ENCODE measurements at regions not wholly inside any gene's neighbourhood (a gene's known extent, or its start where the extent isn't known, plus 50 kb on each side); places are given as distances from the start of the nearest gene placed in this dataset.

DNA sequence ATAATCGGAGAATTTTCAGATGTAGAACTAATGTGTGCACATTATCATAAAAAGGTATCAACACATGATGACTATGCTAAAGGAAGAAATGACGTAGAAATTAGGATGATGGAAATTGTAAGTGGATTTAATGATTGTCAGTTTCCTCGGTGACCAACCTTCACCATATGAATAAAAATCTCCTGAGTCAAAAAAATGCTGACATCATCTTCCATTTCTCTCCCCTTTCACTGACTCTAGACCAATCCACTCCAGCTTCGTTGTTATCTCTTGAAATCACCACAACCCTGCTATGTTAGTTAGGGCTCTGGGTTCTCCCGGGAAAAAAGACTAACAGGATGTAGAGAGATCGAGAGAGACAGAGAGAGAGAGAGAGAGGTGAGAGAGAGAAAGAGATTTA, 204.8 kb upstream of the KYNU start:
- TF ChIP-seq, protein P1, sequence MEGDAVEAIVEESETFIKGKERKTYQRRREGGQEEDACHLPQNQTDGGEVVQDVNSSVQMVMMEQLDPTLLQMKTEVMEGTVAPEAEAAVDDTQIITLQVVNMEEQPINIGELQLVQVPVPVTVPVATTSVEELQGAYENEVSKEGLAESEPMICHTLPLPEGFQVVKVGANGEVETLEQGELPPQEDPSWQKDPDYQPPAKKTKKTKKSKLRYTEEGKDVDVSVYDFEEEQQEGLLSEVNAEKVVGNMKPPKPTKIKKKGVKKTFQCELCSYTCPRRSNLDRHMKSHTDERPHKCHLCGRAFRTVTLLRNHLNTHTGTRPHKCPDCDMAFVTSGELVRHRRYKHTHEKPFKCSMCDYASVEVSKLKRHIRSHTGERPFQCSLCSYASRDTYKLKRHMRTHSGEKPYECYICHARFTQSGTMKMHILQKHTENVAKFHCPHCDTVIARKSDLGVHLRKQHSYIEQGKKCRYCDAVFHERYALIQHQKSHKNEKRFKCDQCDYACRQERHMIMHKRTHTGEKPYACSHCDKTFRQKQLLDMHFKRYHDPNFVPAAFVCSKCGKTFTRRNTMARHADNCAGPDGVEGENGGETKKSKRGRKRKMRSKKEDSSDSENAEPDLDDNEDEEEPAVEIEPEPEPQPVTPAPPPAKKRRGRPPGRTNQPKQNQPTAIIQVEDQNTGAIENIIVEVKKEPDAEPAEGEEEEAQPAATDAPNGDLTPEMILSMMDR (IDR thresholded peaks at IDR 0.05; ENCODE audit: low read depth, low read length) = no peak
- DNase-seq (ENCODE audit: low read depth in 2 of 2) = no peak
- H3K4me3 ChIP-seq (replicated peaks in 1 of 2; ENCODE audit: low read depth in 2 of 2, low read length in 2 of 2) = no peak overlapping the region

DNA sequence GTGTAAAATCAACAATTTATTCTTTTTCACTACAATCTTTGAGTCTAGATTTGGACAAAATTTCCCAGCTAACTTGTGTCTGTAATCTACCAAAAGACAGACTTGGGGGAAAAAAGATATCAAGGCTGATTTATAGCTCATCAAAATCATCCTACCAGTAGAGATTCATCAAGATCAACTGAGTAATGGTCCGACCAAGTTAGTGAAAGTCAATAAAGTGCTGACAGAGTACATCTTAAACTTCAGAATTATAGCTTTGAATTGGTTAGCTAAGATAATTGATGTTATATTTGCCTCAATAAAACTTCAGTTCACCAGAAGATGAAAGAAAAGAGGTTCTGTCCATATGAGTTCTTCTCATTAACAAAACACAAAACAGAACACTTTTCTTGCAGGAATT, 207.1 kb upstream of the KYNU start:
- no peak overlapping the region for H3K4me3 ChIP-seq (replicated peaks in 1 of 2; ENCODE audit: low read depth in 2 of 2, low read length in 2 of 2)
- no peak for DNase-seq (ENCODE audit: low read depth in 2 of 2)
- TF ChIP-seq, protein P1 (IDR thresholded peaks at IDR 0.05; ENCODE audit: low read depth, low read length) = no peak

DNA sequence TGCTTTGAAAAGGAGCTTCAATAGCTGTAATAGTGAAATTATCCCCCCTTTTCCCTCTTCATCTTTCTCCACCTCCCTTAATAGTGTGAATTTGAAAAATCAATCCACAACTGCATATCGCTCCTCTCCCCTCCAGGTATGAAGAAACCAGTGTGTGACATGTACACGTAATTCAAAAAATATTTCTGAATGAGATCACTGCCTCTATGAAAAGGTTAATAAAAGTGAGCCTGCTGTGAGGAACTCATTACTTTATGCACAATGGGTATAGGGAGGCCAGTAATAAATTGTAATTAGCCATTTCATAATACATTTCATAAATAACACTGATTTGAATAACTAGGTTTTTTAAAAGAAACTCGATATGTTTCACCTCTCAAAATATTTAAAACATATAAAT, 209.0 kb upstream of the KYNU start:
- no peak for DNase-seq (ENCODE audit: low read depth in 2 of 2)
- H3K4me3 ChIP-seq (replicated peaks in 1 of 2; ENCODE audit: low read depth in 2 of 2, low read length in 2 of 2) = no peak overlapping the region
- TF ChIP-seq, protein P1 (IDR thresholded peaks at IDR 0.05; ENCODE audit: low read depth, low read length) = no peak

DNA sequence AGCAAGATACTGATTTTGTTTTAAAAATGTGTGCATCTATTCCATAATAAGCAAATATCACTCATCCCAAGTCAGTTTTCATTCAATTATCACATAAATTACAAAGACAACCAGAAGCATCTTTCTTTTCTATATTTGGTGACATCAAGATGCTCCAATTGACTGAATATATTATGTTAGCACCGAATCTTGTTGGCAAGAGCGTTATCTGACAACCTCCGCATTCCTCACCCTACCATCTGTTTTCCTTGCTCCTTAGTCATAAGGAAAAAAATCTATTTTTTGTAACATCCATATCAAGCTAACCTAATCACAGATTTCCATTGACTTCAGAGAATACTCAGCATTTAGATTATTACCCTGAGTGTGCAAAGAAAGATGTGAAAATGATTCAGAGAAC, 212.2 kb upstream of the KYNU start:
- TF ChIP-seq, protein P1 (IDR thresholded peaks at IDR 0.05; ENCODE audit: low read depth, low read length) = no peak
- no peak for DNase-seq (ENCODE audit: low read depth in 2 of 2)
- H3K4me3 ChIP-seq (replicated peaks in 1 of 2; ENCODE audit: low read depth in 2 of 2, low read length in 2 of 2) = no peak overlapping the region

DNA sequence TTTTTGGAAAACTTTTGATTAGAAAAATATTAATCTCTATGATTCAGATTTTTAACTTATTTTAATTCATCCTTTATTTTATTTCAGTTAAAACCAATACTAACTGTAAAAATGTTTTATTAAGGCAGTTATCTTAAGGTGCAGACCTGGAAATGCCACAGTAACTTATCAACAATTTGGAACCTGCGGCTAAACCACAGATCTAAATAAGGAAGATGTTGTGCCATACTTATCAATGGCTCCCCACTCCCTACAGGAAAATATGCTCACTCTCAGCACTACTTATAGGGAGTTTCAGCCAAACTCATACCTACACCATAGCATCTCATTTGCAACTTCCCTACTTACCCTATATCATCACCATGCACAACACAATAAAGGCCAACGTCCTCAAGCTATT, 226.9 kb upstream of the KYNU start:
- no peak for DNase-seq (ENCODE audit: low read depth in 2 of 2)
- TF ChIP-seq, protein P1 (IDR thresholded peaks at IDR 0.05; ENCODE audit: low read depth, low read length) = no peak
- no peak overlapping the region for H3K4me3 ChIP-seq (replicated peaks in 1 of 2; ENCODE audit: low read depth in 2 of 2, low read length in 2 of 2)

DNA sequence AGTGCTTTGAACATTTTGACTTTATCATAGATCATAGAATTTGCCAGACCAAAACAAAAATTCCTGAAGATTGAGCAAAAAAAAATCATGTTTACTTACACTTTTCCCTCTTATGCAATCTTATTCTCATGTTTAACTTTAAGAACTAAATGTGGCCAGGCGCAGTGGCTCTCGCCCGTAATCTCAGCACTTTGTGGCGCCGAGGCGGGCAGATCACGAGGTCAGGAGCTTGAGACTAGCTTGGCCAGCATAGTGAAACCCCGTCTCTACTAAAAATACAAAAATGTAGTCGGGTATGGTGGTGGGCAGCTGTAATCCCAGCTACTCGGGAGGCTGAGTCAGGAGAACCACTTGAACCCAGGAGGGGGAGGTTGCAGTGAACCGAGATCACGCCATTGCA, 227.9 kb upstream of the KYNU start:
- no peak overlapping the region for H3K4me3 ChIP-seq (replicated peaks in 1 of 2; ENCODE audit: low read depth in 2 of 2, low read length in 2 of 2)
- no peak for DNase-seq (ENCODE audit: low read depth in 2 of 2)
- TF ChIP-seq, protein P1 (IDR thresholded peaks at IDR 0.05; ENCODE audit: low read depth, low read length) = no peak

DNA sequence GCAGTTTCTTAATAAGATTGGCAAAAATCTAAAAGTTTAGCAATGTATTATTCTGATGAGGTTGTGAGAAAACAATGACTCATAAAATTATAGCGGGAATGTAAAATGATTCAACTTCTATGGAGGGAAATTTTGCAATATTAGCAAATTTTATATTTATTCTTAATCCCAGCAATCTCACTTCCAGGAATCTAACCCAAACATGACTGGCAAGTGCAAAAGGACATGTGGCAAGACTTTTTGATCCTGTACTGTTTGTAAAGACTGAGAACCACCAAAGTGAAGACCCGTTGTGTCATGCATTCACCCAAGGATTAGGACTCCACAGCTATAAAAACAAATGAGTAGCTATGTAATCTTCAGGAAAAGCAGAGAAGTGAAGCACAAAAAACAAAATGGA, 234.8 kb upstream of the KYNU start:
- H3K4me3 ChIP-seq (replicated peaks in 1 of 2; ENCODE audit: low read depth in 2 of 2, low read length in 2 of 2) = no peak overlapping the region
- TF ChIP-seq, protein P1 (IDR thresholded peaks at IDR 0.05; ENCODE audit: low read depth, low read length) = no peak
- peak; percentile 0 to 66 for DNase-seq (ENCODE audit: low read depth in 2 of 2)
